Fibroblast of lung (primary cell): ENCODE measurements at regions not wholly inside any gene's neighbourhood (a gene's known extent, or its start where the extent isn't known, plus 50 kb on each side); places are given as distances from the start of the nearest gene placed in this dataset.
A peak's percentile ranks its signal among the peaks of the same experiment; 100 is the strongest.

ENCODE experiments used
- DNase-seq, 2 donors: peaks; one replicate each; pipeline versions ENCODE4 v3.0.0 to v3.0.0-alpha.2; 2010; ENCODE audit warnings: low read depth in 2 of 2
- H2AFZ ChIP-seq: 2 replicates; pipeline ENCODE4 v1.5.1; 2012; ENCODE audit warnings: low read length, control low read depth, inconsistent platforms
- H3K27ac ChIP-seq: 2 replicates; pipeline ENCODE4 v1.5.1; 2011; ENCODE audit warnings: low read length, control low read depth; ENCODE audit not compliant: insufficient read depth
- H3K27me3 ChIP-seq: 2 replicates; pipeline ENCODE4 v1.5.1; 2011; ENCODE audit warnings: mild to moderate bottlenecking, low read length; ENCODE audit not compliant: control insufficient read depth, insufficient read depth
- H3K36me3 ChIP-seq: 2 replicates; pipeline ENCODE4 v1.5.1; 2011; ENCODE audit warnings: low read length; ENCODE audit not compliant: control insufficient read depth, insufficient read depth
- H3K4me1 ChIP-seq: 2 replicates; pipeline ENCODE4 v1.5.1; 2011; ENCODE audit warnings: low read length; ENCODE audit not compliant: control insufficient read depth, insufficient read depth; ENCODE audit errors: extremely low read depth
- H3K4me2 ChIP-seq: 2 replicates; pipeline ENCODE4 v1.5.1; 2011; ENCODE audit warnings: low read length, control low read depth; ENCODE audit not compliant: insufficient read depth; ENCODE audit errors: extremely low read depth
- H3K4me3 ChIP-seq, 4 experiments: fragments of 200-600 bp in 1 of 4; sonication (generic) in 1 of 4; replicated peaks in 1 of 4; 2 replicates each; pipeline ENCODE4 v1.5.1; 2011 to 2016; ENCODE audit warnings: low read length in 4 of 4, low read depth in 3 of 4, mild to moderate bottlenecking in 3 of 4, control low read depth in 2 of 4, inconsistent platforms in 1 of 4, mixed read lengths in 1 of 4; ENCODE audit not compliant: insufficient read depth in 1 of 4; ENCODE audit errors: control extremely low read depth in 1 of 4
- H3K79me2 ChIP-seq: 2 replicates; pipeline ENCODE4 v1.5.1; 2012; ENCODE audit warnings: mild to moderate bottlenecking, low read length, inconsistent platforms; ENCODE audit not compliant: control insufficient read depth, insufficient read depth
- H3K9ac ChIP-seq: 2 replicates; pipeline ENCODE4 v1.5.1; 2011; ENCODE audit warnings: mild to moderate bottlenecking, low read length, control low read depth; ENCODE audit not compliant: insufficient read depth
- H3K9me3 ChIP-seq: 2 replicates; pipeline ENCODE4 v1.5.1; 2012; ENCODE audit warnings: low read depth, low read length; ENCODE audit not compliant: control insufficient read depth, insufficient read depth
- H4K20me1 ChIP-seq: 2 replicates; pipeline ENCODE4 v1.5.1; 2011; ENCODE audit warnings: low read length; ENCODE audit not compliant: control insufficient read depth, insufficient read depth; ENCODE audit errors: extremely low read depth
- EZH2 ChIP-seq: IDR thresholded peaks from 2 replicates; pipeline ENCODE4 v1.5.1; 2012; ENCODE audit warnings: low read length, control low read depth, mild to moderate bottlenecking; ENCODE audit errors: missing control alignments
- TF ChIP-seq, protein P1 (sequence below), 2 donors: IDR thresholded peaks in 1 of 2; conservative IDR thresholded peaks in 1 of 2; 1 replicate in 1 of 2; 2 replicates in 1 of 2; pipeline ENCODE4 v1.5.1; 2011 to 2012; ENCODE audit warnings: low read length in 2 of 2, control low read depth in 1 of 2, inconsistent platforms in 1 of 2, low read depth in 1 of 2, mild to moderate bottlenecking in 1 of 2

DNA sequence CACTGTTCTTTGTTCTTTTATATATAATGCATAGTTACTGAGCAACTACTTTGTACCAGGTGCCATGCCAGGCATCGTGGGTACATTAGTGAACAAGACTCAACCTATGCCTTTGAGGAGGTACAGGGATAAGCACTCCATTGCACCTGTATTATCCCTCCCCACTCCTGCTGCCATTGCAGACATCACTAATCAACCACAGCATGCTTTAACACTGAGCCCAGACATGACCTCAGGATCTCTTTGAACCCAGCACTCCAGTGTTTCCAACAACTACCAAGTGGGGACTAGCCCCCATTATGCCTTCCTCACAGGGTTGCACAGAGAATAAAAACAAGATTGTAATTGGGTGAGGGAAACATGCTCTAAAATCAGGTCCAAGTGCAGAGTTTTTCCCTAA, 60.5 kb upstream of the COL13A1 start:
- no peak for TF ChIP-seq EZH2
- TF ChIP-seq, protein P1, sequence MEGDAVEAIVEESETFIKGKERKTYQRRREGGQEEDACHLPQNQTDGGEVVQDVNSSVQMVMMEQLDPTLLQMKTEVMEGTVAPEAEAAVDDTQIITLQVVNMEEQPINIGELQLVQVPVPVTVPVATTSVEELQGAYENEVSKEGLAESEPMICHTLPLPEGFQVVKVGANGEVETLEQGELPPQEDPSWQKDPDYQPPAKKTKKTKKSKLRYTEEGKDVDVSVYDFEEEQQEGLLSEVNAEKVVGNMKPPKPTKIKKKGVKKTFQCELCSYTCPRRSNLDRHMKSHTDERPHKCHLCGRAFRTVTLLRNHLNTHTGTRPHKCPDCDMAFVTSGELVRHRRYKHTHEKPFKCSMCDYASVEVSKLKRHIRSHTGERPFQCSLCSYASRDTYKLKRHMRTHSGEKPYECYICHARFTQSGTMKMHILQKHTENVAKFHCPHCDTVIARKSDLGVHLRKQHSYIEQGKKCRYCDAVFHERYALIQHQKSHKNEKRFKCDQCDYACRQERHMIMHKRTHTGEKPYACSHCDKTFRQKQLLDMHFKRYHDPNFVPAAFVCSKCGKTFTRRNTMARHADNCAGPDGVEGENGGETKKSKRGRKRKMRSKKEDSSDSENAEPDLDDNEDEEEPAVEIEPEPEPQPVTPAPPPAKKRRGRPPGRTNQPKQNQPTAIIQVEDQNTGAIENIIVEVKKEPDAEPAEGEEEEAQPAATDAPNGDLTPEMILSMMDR (conservative IDR thresholded peaks at IDR 0.05 in 1 of 2, IDR thresholded peaks at IDR 0.05 in 1 of 2; ENCODE audit: low read depth in 1 of 2, low read length in 2 of 2) = no peak
- H3K9ac ChIP-seq = no peak overlapping the region
- H4K20me1 ChIP-seq = no peaks in the 10 kb centered on the region
- no peak overlapping the region for H2AFZ ChIP-seq
- no peaks in the 10 kb centered on the region for H3K79me2 ChIP-seq
- no peak for DNase-seq
- no peak overlapping the region for H3K4me3 ChIP-seq
- no peaks in the 10 kb centered on the region for H3K4me1 ChIP-seq
- H3K9me3 ChIP-seq = no peaks in the 10 kb centered on the region
- no peaks in the 10 kb centered on the region for H3K36me3 ChIP-seq
- H3K4me2 ChIP-seq = no peak overlapping the region
- no peak overlapping the region for H3K27ac ChIP-seq
- H3K27me3 ChIP-seq = peaks cover 9% of the 10 kb centered on the region

DNA sequence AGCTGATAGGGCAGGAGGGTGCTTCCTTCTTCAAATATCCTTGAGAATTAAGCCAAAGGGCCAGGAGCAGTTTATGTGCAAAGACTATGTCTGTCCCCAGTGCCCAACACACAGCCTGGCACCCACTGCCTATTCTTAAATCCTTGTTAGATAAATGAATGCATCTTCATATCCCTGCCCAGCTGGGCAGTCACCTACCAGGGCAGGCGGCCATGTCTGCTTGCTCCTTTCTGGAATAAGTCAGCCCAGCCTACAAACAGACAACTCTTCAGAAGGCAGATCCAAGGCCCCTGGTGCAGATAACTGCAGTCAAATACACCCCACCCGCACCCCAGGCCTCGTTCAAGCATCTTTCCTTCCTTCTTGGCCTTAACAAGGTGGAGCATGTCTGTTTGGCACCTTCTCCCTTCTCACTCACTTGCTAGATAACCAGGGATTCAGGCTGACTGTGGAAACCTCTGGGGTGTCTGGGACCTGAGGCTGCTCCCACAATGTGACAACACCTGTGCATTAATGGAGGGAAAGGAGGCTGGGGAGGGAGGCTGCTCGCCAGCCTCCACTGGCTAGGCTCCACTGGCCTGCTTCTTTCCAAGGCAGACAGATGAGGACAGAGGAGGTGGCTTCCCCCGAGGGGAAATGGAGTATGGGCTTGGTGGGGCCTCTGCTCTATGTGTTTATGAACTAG, 59.9 kb upstream of the COL13A1 start:
- no peak for TF ChIP-seq EZH2
- TF ChIP-seq, protein P1 (conservative IDR thresholded peaks at IDR 0.05 in 1 of 2, IDR thresholded peaks at IDR 0.05 in 1 of 2; ENCODE audit: low read depth in 1 of 2, low read length in 2 of 2) = no peak
- Histone ChIP-seq H3K4me3 (no peak overlapping the region), H3K27ac (no peak overlapping the region)

DNA sequence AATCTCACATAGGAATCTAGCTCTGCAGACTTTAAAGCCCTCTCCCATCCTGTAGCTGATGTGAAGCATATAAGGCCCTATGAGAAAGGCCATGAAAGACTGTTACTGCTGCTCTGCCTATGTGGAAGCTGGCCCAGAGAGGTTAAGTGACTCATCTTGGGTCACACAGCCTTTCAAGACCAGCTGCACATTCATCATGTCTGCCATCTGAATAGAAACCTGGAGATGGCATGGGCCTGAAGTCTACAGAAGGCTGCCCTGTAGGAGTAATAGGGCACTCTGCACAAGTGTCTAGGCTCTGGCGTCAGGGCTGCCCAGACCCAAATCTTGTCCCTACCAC, 59.4 kb upstream of the COL13A1 start:
- DNase-seq = peak; percentile 52 to 60
- H4K20me1 ChIP-seq = no peaks in the 10 kb centered on the region
- H3K4me1 ChIP-seq = no peaks in the 10 kb centered on the region
- H2AFZ ChIP-seq = no peak overlapping the region
- peaks cover 9% of the 10 kb centered on the region for H3K27me3 ChIP-seq
- H3K4me2 ChIP-seq = no peak overlapping the region
- H3K9me3 ChIP-seq = no peaks in the 10 kb centered on the region
- no peaks in the 10 kb centered on the region for H3K79me2 ChIP-seq
- no peak for TF ChIP-seq EZH2
- TF ChIP-seq, protein P1 (conservative IDR thresholded peaks at IDR 0.05 in 1 of 2, IDR thresholded peaks at IDR 0.05 in 1 of 2; ENCODE audit: low read depth in 1 of 2, low read length in 2 of 2) = no peak
- no peak overlapping the region for H3K4me3 ChIP-seq
- no peaks in the 10 kb centered on the region for H3K36me3 ChIP-seq
- H3K27ac ChIP-seq = no peak overlapping the region
- H3K9ac ChIP-seq = no peak overlapping the region

More for the DNA sequence above, 59.9 kb upstream of the COL13A1 start:
- Histone ChIP-seq H3K27me3 (peaks cover 9% of the 10 kb centered on the region), H4K20me1 (no peaks in the 10 kb centered on the region), H3K9ac (no peak overlapping the region), H3K79me2 (no peaks in the 10 kb centered on the region), H3K9me3 (no peaks in the 10 kb centered on the region), H3K36me3 (no peaks in the 10 kb centered on the region), H3K4me2 (no peak overlapping the region), H3K4me1 (no peaks in the 10 kb centered on the region), H2AFZ (no peak overlapping the region)
- no peak for DNase-seq
